Mesothelial cell of epicardium (in vitro differentiated cells): ENCODE measurements at regions not wholly inside any gene's neighbourhood (a gene's known extent, or its start where the extent isn't known, plus 50 kb on each side); places are given as distances from the start of the nearest gene placed in this dataset.
A peak's percentile ranks its signal among the peaks of the same experiment; 100 is the strongest.

ENCODE experiments used
- DNase-seq, 2 experiments: peaks; one replicate each; pipeline ENCODE4 v3.0.0; 2021; ENCODE audit warnings: low spot score in 2 of 2; ENCODE audit not compliant: unreplicated experiment in 2 of 2
- H3K27ac Mint-ChIP-seq: 2 replicates; pipeline ENCODE4 v1.8.0; 2021; ENCODE audit warnings: mixed read lengths
- H3K27me3 Mint-ChIP-seq: 2 replicates; pipeline ENCODE4 v1.8.0; 2021; ENCODE audit warnings: low read depth, mixed read lengths
- H3K36me3 Mint-ChIP-seq: 2 replicates; pipeline ENCODE4 v1.8.0; 2021; ENCODE audit warnings: mixed read lengths
- H3K4me1 Mint-ChIP-seq: 2 replicates; pipeline ENCODE4 v1.8.0; 2021; ENCODE audit warnings: mixed read lengths
- H3K4me3 Mint-ChIP-seq: 2 replicates; pipeline ENCODE4 v1.8.0; 2021; ENCODE audit warnings: mild to moderate bottlenecking, moderate library complexity, mixed read lengths
- H3K9me3 Mint-ChIP-seq: 2 replicates; pipeline ENCODE4 v1.8.0; 2021; ENCODE audit warnings: mixed read lengths
- TF ChIP-seq, protein P1 (sequence below): fragments of 200-600 bp; sonication (generic); IDR thresholded peaks from one replicate; pipeline ENCODE4 v1.5.0; 2021; ENCODE audit warnings: antibody characterized with exemption; ENCODE audit not compliant: unreplicated experiment

DNA sequence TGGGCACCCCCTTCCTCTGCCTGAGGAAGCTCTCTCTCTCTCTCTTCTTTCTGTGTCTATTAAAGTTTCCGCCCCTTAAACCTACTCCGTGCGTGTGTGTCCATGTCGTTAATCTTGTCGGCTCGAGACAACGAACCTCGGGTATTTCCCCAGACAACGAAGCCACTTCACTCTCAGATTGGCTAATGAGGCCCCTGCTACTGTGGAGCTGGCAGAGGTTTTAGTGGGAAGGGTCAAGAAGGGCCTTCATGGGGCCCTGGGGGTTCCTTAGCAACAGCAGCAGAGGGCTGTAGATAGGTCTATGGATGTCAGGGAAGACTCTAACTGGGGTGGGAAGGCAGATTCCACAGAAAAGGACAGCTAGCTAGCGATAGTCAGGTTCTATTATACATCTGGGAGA, 239.8 kb upstream of the RAB4A start:
- no peaks in the 10 kb centered on the region for H3K36me3 Mint-ChIP-seq
- DNase-seq: no peak
- no peaks in the 10 kb centered on the region for H3K9me3 Mint-ChIP-seq
- H3K4me1 Mint-ChIP-seq: peaks cover 43% of the 10 kb centered on the region
- peak overlapping the region; percentile 5 for H3K4me3 Mint-ChIP-seq
- no peaks in the 10 kb centered on the region for H3K27me3 Mint-ChIP-seq
- TF ChIP-seq, protein P1, sequence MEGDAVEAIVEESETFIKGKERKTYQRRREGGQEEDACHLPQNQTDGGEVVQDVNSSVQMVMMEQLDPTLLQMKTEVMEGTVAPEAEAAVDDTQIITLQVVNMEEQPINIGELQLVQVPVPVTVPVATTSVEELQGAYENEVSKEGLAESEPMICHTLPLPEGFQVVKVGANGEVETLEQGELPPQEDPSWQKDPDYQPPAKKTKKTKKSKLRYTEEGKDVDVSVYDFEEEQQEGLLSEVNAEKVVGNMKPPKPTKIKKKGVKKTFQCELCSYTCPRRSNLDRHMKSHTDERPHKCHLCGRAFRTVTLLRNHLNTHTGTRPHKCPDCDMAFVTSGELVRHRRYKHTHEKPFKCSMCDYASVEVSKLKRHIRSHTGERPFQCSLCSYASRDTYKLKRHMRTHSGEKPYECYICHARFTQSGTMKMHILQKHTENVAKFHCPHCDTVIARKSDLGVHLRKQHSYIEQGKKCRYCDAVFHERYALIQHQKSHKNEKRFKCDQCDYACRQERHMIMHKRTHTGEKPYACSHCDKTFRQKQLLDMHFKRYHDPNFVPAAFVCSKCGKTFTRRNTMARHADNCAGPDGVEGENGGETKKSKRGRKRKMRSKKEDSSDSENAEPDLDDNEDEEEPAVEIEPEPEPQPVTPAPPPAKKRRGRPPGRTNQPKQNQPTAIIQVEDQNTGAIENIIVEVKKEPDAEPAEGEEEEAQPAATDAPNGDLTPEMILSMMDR: no peak
- H3K27ac Mint-ChIP-seq: peak overlapping the region; percentile 39

DNA sequence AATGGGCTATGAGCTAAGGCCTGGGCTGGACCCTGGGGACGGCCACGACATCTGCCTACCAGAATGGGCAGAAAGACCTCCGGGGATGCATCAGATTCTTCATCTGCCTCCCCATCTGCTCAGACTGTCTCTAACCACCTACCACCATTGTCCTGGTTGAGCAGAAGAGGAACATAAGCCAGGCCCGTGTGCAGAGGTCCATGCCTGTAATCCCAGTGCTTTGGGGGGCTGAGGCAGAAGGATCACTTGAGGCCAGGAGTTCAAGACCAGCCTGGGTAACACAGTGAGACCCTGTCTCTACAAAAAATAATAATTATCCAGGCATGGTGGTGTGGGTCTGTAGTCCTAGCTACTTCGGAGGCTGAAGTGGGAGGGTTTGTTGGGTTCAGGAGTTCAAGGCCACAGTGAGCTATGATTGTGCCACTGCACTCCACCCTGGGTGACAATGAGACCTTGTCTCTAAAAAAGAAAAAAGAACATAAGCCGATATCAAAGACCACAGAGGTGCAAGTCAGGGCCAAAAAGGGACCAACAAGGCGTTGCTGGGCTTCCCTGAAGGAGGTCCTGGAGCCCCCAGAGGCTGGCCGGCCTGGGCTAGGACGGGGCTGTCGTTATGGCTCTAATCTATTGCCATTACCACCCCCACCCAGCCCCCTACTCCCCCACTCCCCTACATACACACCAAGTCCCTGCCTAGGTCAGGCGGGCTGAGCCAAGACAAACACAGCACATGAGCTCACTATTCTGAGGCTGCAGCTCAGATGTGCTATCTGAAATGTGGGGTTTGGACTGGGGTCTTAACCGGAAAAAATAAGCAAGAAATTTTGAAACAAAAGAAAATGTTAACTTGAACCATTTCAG, 239.2 kb upstream of the RAB4A start:
- Mint-ChIP-seq H3K9me3 (no peaks in the 10 kb centered on the region), H3K36me3 (no peaks in the 10 kb centered on the region), H3K4me1 (peaks cover 43% of the 10 kb centered on the region), H3K4me3 (no peak overlapping the region), H3K27me3 (no peaks in the 10 kb centered on the region), H3K27ac (peak overlapping the region; percentile 39)
- TF ChIP-seq, protein P1: no peak
- DNase-seq: no peak

DNA sequence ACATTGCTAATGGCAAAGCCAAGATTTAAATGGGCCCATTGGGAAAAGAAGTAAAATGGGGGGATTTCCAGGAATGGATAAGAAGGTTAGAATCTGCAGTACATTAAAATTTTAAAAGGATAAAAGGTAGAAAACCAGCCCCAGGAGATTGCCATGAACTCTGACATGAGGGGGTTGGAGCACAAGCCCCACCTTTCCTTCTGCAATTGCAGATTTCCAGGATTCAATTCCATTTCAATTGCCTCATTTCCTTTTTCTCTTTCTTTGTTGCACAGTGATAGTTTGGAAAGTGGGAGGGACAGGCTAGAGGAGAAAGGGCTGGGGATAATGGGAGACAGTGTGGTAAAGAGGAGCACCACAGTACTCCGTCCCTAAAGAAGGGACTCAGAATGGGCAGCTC, 238.5 kb upstream of the RAB4A start:
- H3K4me3 Mint-ChIP-seq: no peak overlapping the region
- no peak for DNase-seq
- no peaks in the 10 kb centered on the region for H3K27me3 Mint-ChIP-seq
- no peaks in the 10 kb centered on the region for H3K9me3 Mint-ChIP-seq
- H3K4me1 Mint-ChIP-seq: peaks cover 41% of the 10 kb centered on the region
- TF ChIP-seq, protein P1: no peak
- H3K27ac Mint-ChIP-seq: peak overlapping the region; percentile 28
- no peaks in the 10 kb centered on the region for H3K36me3 Mint-ChIP-seq

DNA sequence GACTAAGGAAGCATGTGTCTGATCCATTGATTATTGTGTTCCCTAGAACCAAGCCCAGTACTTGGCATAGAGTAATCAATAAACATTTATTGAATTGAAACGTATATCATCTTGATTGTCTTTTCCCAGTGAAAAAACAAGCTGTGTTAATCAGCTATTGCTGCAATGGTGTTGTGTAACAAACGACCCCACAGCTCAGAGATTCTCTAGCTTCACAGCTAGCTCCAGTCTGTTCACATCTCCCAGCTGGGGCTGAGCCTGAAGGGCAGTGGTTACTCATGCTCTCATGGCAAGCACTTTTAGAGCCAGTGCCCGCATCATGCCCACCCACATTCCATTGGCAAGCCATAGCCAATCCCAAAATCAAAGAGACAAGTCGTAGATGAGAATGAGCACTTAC, 237.4 kb upstream of the RAB4A start:
- DNase-seq: no peak
- H3K36me3 Mint-ChIP-seq: peaks cover 2% of the 10 kb centered on the region
- H3K4me3 Mint-ChIP-seq: no peak overlapping the region
- H3K4me1 Mint-ChIP-seq: peaks cover 44% of the 10 kb centered on the region
- TF ChIP-seq, protein P1: no peak
- no peak overlapping the region for H3K27ac Mint-ChIP-seq
- H3K27me3 Mint-ChIP-seq: no peaks in the 10 kb centered on the region
- H3K9me3 Mint-ChIP-seq: peaks cover 2% of the 10 kb centered on the region

DNA sequence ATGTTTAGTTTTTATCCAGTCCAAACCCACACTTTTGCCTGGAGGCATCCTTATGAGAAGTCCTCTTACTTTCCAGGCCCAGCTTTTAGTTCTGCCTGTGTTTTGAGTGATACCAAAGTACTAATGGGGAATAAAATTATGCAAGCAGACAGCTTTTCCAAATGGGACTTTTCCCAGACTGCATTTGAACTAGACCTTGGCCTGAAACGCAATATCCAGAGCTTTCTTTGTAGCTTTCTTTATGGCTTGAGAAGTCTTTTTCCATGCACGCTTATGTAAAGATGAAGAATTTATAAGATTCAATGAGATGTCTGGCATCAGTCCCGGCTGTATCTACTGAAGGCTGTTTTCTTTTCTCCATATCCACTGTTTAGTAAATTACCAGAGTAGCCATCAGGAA, 236.6 kb upstream of the RAB4A start:
- H3K27me3 Mint-ChIP-seq: no peaks in the 10 kb centered on the region
- H3K4me3 Mint-ChIP-seq: no peak overlapping the region
- TF ChIP-seq, protein P1: no peak
- DNase-seq: no peak
- H3K27ac Mint-ChIP-seq: peak overlapping the region; percentile 9
- H3K9me3 Mint-ChIP-seq: peaks cover 10% of the 10 kb centered on the region
- H3K36me3 Mint-ChIP-seq: peaks cover 9% of the 10 kb centered on the region
- H3K4me1 Mint-ChIP-seq: peaks cover 45% of the 10 kb centered on the region
